H1 (cell line): ENCODE measurements at regions not wholly inside any gene's neighbourhood (a gene's known extent, or its start where the extent isn't known, plus 50 kb on each side); places are given as distances from the start of the nearest gene placed in this dataset.

Experiments used
- CTCF ChIA-PET: fragments of 300-600 bp; sonication (Branson Sonifier 250); formaldehyde crosslinking; loops from one replicate; lab custom pipeline; 2021; ENCODE audit not compliant: partially characterized antibody; lab: Charles Lee
- POLR2A ChIA-PET: fragments of 300-600 bp; sonication (Branson Sonifier 250); formaldehyde crosslinking; loops from one replicate; lab custom pipeline; 2021; ENCODE audit warnings: inconsistent platforms; ENCODE audit not compliant: partially characterized antibody; lab: Charles Lee
- DNase-seq, 2 experiments: peaks; one replicate each; pipeline versions ENCODE4 v3.0.0 to v3.0.0-alpha.2; 2010 to 2022; ENCODE audit warnings: low spot score in 2 of 2, low read depth in 1 of 2, mixed read lengths in 1 of 2
- FAIRE-seq: peaks from 2 replicates; lab custom pipeline; 2011; peaks lifted over from hg19 to GRCh38; lab: Jason Lieb, UNC
- H2AFZ ChIP-seq: 2 replicates; pipeline ENCODE4 v1.8.1; 2012; ENCODE audit warnings: low read length, inconsistent platforms
- H2AK5ac ChIP-seq: 2 replicates; pipeline ENCODE4 v1.6.1; 2013; ENCODE audit warnings: low read depth, low read length
- H2BK120ac ChIP-seq: replicated peaks from 2 replicates; pipeline ENCODE3; 2013; ENCODE audit warnings: low read depth, low read length, inconsistent platforms
- H2BK12ac ChIP-seq: 2 replicates; pipeline ENCODE4 v1.6.1; 2013; ENCODE audit warnings: low read depth, low read length
- H2BK15ac ChIP-seq: 2 replicates; pipeline ENCODE4 v1.6.1; 2013; ENCODE audit warnings: low read length
- H2BK20ac ChIP-seq: 2 replicates; pipeline ENCODE4 v1.6.1; 2013; ENCODE audit warnings: low read length
- H2BK5ac ChIP-seq: 2 replicates; pipeline ENCODE4 v1.6.1; 2013; ENCODE audit warnings: low read depth, low read length
- H3K14ac ChIP-seq: 2 replicates; pipeline ENCODE4 v1.6.1; 2013; ENCODE audit warnings: inconsistent platforms; ENCODE audit not compliant: insufficient read length
- H3K18ac ChIP-seq: 2 replicates; pipeline ENCODE4 v1.6.1; 2013; ENCODE audit warnings: low read length; ENCODE audit errors: extremely low read depth
- H3K23ac ChIP-seq: 2 replicates; pipeline ENCODE4 v1.6.1; 2013; ENCODE audit warnings: inconsistent platforms; ENCODE audit not compliant: insufficient read length
- H3K23me2 ChIP-seq: 2 replicates; pipeline ENCODE4 v1.6.1; 2013; ENCODE audit warnings: low read depth, low read length
- H3K27ac ChIP-seq: 2 replicates; pipeline ENCODE4 v1.6.1; 2011; ENCODE audit warnings: low read depth, low read length, inconsistent platforms
- H3K27me3 ChIP-seq, 4 experiments: replicated peaks in 1 of 4; 1 replicate in 1 of 4; 2 replicates in 3 of 4; pipeline versions ENCODE4 v1.6.1 to v1.8.1; 2011 to 2013; ENCODE audit warnings: low read length in 3 of 4, mild to moderate bottlenecking in 3 of 4, inconsistent platforms in 2 of 4, mixed read lengths in 2 of 4, moderate library complexity in 1 of 4; ENCODE audit not compliant: control insufficient read depth in 3 of 4, insufficient read depth in 3 of 4; ENCODE audit errors: extremely low read depth in 1 of 4
- H3K36me3 ChIP-seq, 4 experiments: 2 replicates each; pipeline versions ENCODE4 v1.6.1 to v1.8.1; 2011 to 2013; ENCODE audit warnings: mild to moderate bottlenecking in 4 of 4, low read length in 3 of 4, moderate library complexity in 2 of 4, control low read depth in 1 of 4, inconsistent platforms in 1 of 4; ENCODE audit not compliant: insufficient read depth in 4 of 4, control insufficient read depth in 2 of 4
- H3K4ac ChIP-seq: replicated peaks from 2 replicates; pipeline ENCODE3; 2013; ENCODE audit warnings: low read length, low read depth, mixed read lengths, inconsistent platforms; ENCODE audit not compliant: insufficient read length
- H3K4me1 ChIP-seq, 4 experiments: replicated peaks in 1 of 4; 1 replicate in 1 of 4; 2 replicates in 3 of 4; pipeline versions ENCODE4 v1.6.1 to v1.8.1; 2011 to 2013; ENCODE audit warnings: low read length in 3 of 4, inconsistent platforms in 2 of 4, mixed read lengths in 1 of 4; ENCODE audit not compliant: insufficient read depth in 4 of 4, control insufficient read depth in 3 of 4
- H3K4me2 ChIP-seq, 2 experiments: 2 replicates each; pipeline versions ENCODE4 v1.6.1 to v1.8.1; 2011 to 2013; ENCODE audit warnings: low read depth in 2 of 2, low read length in 2 of 2, control low read depth in 1 of 2, inconsistent platforms in 1 of 2, mild to moderate bottlenecking in 1 of 2; ENCODE audit not compliant: insufficient read depth in 1 of 2
- H3K4me3 ChIP-seq, 4 experiments: fragments of 200-600, 300-600 bp in 1 of 4; sonication (generic), shearing (Covaris generic), sonication (Bioruptor Twin) in 1 of 4; 2 replicates each; pipeline versions ENCODE4 v1.5.1 to v1.8.1; 2011 to 2016; ENCODE audit warnings: low read length in 4 of 4, low read depth in 3 of 4, control low read depth in 2 of 4, inconsistent platforms in 2 of 4, mild to moderate bottlenecking in 2 of 4, mixed read lengths in 1 of 4, moderate library complexity in 1 of 4; ENCODE audit not compliant: insufficient read depth in 2 of 4; ENCODE audit errors: extremely low read depth in 1 of 4
- H3K56ac ChIP-seq: replicated peaks from 2 replicates; pipeline ENCODE3; 2013; ENCODE audit warnings: low read depth, mild to moderate bottlenecking, mixed read lengths, low read length, inconsistent platforms; ENCODE audit not compliant: insufficient read length
- H3K79me1 ChIP-seq: 2 replicates; pipeline ENCODE4 v1.6.1; 2013; ENCODE audit warnings: low read depth, low read length, control low read depth
- H3K79me2 ChIP-seq, 2 experiments: 2 replicates each; pipeline versions ENCODE4 v1.6.1 to v1.8.1; 2012 to 2013; ENCODE audit warnings: low read length in 2 of 2, mild to moderate bottlenecking in 2 of 2, inconsistent platforms in 1 of 2; ENCODE audit not compliant: insufficient read depth in 2 of 2, control insufficient read depth in 1 of 2
- H3K9ac ChIP-seq, 4 experiments: replicated peaks in 1 of 4; 1 replicate in 1 of 4; 2 replicates in 3 of 4; pipeline versions ENCODE4 v1.6.1 to v1.8.1; 2011 to 2013; ENCODE audit warnings: low read depth in 3 of 4, low read length in 3 of 4, control low read depth in 2 of 4, mild to moderate bottlenecking in 2 of 4, moderate library complexity in 2 of 4, inconsistent platforms in 1 of 4; ENCODE audit errors: extremely low read depth in 1 of 4
- H3K9me3 ChIP-seq, 2 experiments: 2 replicates each; pipeline versions ENCODE4 v1.6.1 to v1.8.1; 2012 to 2013; ENCODE audit warnings: mild to moderate bottlenecking in 2 of 2, moderate library complexity in 2 of 2, control low read depth in 1 of 2, inconsistent platforms in 1 of 2, low read depth in 1 of 2, low read length in 1 of 2, mixed read lengths in 1 of 2; ENCODE audit not compliant: insufficient read depth in 2 of 2
- H4K20me1 ChIP-seq, 2 experiments: replicated peaks in 1 of 2; 2 replicates each; pipeline versions ENCODE3 to v1.8.1; 2011 to 2013; ENCODE audit warnings: inconsistent platforms in 2 of 2, low read length in 2 of 2, mild to moderate bottlenecking in 1 of 2; ENCODE audit not compliant: insufficient read depth in 2 of 2, control insufficient read depth in 1 of 2
- H4K5ac ChIP-seq: 2 replicates; pipeline ENCODE4 v1.6.1; 2013; ENCODE audit warnings: low read length, low read depth, mixed read lengths, inconsistent platforms; ENCODE audit not compliant: insufficient read length
- H4K8ac ChIP-seq: 2 replicates; pipeline ENCODE4 v1.8.0; 2013; ENCODE audit warnings: mild to moderate bottlenecking, moderate library complexity, low read length, inconsistent platforms; ENCODE audit not compliant: insufficient read depth; ENCODE audit errors: extremely low read depth
- H4K91ac ChIP-seq: replicated peaks from 2 replicates; pipeline ENCODE3; 2013; ENCODE audit warnings: low read length, mixed read lengths, inconsistent platforms; ENCODE audit not compliant: insufficient read length
- CREB1 ChIP-seq: IDR thresholded peaks from 2 replicates; pipeline ENCODE4 v1.6.1; 2012; ENCODE audit warnings: inconsistent platforms
- WGBS, 2 experiments: shearing (Covaris generic) in 1 of 2; methylation state at CpG; one replicate each; pipeline versions ENCODE4 v1.1.6 to v1.1.7; 2013 to 2015; ENCODE audit warnings: low lambda C conversion rate in 2 of 2, mixed read lengths in 2 of 2, inconsistent platforms in 1 of 2, low coverage in 1 of 2, missing lambda C conversion rate in 1 of 2; ENCODE audit not compliant: insufficient replicate concordance in 2 of 2, insufficient coverage in 1 of 2, insufficient read length in 1 of 2; ENCODE audit errors: extremely low coverage in 1 of 2, missing lambda C conversion rate in 1 of 2; 5-methylcytosine and 5-hydroxymethylcytosine counted together

DNA sequence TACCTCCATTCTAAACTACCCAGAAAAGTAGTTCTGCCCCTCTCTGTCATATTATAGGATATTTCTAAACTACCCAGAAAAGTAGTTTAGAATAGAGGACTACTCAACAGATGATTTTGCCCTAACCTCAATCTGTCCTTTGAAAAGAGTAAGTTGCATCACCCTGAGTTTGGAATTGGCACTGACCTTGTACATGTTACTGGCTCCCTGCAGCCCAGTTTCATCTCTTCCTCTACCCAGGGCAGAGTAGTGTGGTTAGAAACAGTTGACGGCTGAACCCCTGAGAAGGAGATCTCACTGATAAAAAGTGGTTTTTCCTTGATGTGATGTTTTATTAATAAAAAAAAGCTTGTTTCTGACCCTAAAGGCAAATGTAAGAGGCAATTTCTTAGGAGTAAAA is 340.5 kb upstream of the NECTIN3 start:
- H3K9ac ChIP-seq, result no peak overlapping the region
- H2BK20ac ChIP-seq, result no peak overlapping the region
- H2BK120ac ChIP-seq, result no peak overlapping the region
- H3K14ac ChIP-seq, result no peak overlapping the region
- no peak overlapping the region for H2BK5ac ChIP-seq
- H4K20me1 ChIP-seq, result no peaks in the 10 kb centered on the region
- no peak overlapping the region for H3K4ac ChIP-seq
- H2AFZ ChIP-seq, result no peak overlapping the region
- no peaks in the 10 kb centered on the region for H3K36me3 ChIP-seq
- DNase-seq (no peak), FAIRE-seq (no peak)
- no peak overlapping the region for H3K4me2 ChIP-seq
- no peak overlapping the region for H2AK5ac ChIP-seq
- no peaks in the 10 kb centered on the region for H3K79me2 ChIP-seq
- H3K18ac ChIP-seq, result no peak overlapping the region
- ChIA-PET CTCF (interaction anchor here (0.7 to 1.7 kb wide), 2 partner anchors 12 to 583 kb away, joined by 3 to 4 read pairs; no protein-coding TSS in a partner anchor), POLR2A (interaction anchor here (1.2 kb wide), 1 partner anchor 149 kb away, joined by 4 read pairs; no protein-coding TSS in a partner anchor)
- H3K79me1 ChIP-seq, result no peaks in the 10 kb centered on the region
- H2BK12ac ChIP-seq, result no peak overlapping the region
- no peak overlapping the region for H3K23ac ChIP-seq
- H4K8ac ChIP-seq, result no peak overlapping the region
- WGBS, 2 experiments, result 73% methylated on average over 1 of the region's 1 CpG; no CpG with 5 or more reads in 1 of the 2 experiments
- no peak overlapping the region for H2BK15ac ChIP-seq
- H3K27me3 ChIP-seq, result no peaks in the 10 kb centered on the region
- no peak overlapping the region for H3K4me3 ChIP-seq
- H4K91ac ChIP-seq, result no peak overlapping the region
- H4K5ac ChIP-seq, result no peak overlapping the region
- H3K56ac ChIP-seq, result no peak overlapping the region
- H3K27ac ChIP-seq, result no peak overlapping the region
- no peaks in the 10 kb centered on the region for H3K23me2 ChIP-seq
- H3K4me1 ChIP-seq, result peaks cover 0 to 3% (median 0%) of the 10 kb centered on the region in 4 experiments; a peak in 1 of 7 replicates
- H3K9me3 ChIP-seq, result no peaks in the 10 kb centered on the region
- no peak for TF ChIP-seq CREB1
